ENCODE measurements at regions not wholly inside any gene's neighbourhood (a gene's known extent, or its start where the extent isn't known, plus 50 kb on each side); places are given as distances from the start of the nearest gene placed in this dataset.
A peak's percentile ranks its signal among the peaks of the same experiment; 100 is the strongest.

- DNase-seq: no peak
Measured at GRCh38 chr2:43171789-43172188, 54.6 kb downstream of the ZFP36L2 start.

GRCh38 chr2:43170405-43171105, 55.9 kb downstream of the ZFP36L2 start:
- DNase-seq: no peak

- peak; percentile 59 to 64 for DNase-seq
Measured at GRCh38 chr2:43169987-43170386, 56.4 kb downstream of the ZFP36L2 start.

GRCh38 chr2:43169099-43169945, 57.1 kb downstream of the ZFP36L2 start:
- no peak for DNase-seq

GRCh38 chr2:43168016-43168369, 58.4 kb downstream of the ZFP36L2 start:
- no peak for DNase-seq

GRCh38 chr2:43165378-43166069, 60.9 kb downstream of the ZFP36L2 start:
- no peak for DNase-seq

GRCh38 chr2:43164686-43165085, 61.7 kb downstream of the ZFP36L2 start:
- DNase-seq: no peak

GRCh38 chr2:43163584-43164270, 62.7 kb downstream of the ZFP36L2 start:
- no peak for DNase-seq

GRCh38 chr2:43162511-43162776, 64.0 kb downstream of the ZFP36L2 start:
- no peak for DNase-seq

- DNase-seq: no peak
Measured at GRCh38 chr2:43161650-43162510, 64.5 kb downstream of the ZFP36L2 start.

- no peak for DNase-seq
Measured at GRCh38 chr2:43160778-43161177, 65.6 kb downstream of the ZFP36L2 start.

- DNase-seq: no peak
Measured at GRCh38 chr2:43159797-43160196, 66.6 kb downstream of the ZFP36L2 start.

- peak; percentile 42 to 48 for DNase-seq
Measured at GRCh38 chr2:43158259-43158880, 68.0 kb downstream of the ZFP36L2 start.

GRCh38 chr2:43157506-43158246, 68.7 kb downstream of the ZFP36L2 start:
- DNase-seq: no peak

- DNase-seq: no peak
Measured at GRCh38 chr2:43155851-43156411, 70.5 kb downstream of the ZFP36L2 start.

GRCh38 chr2:43154685-43155084, 71.7 kb downstream of the ZFP36L2 start:
- no peak for DNase-seq

- no peak for DNase-seq
Measured at GRCh38 chr2:43152741-43153647, 73.4 kb downstream of the ZFP36L2 start.

- DNase-seq: no peak
Measured at GRCh38 chr2:43152186-43152585, 74.2 kb downstream of the ZFP36L2 start.

- no peak for DNase-seq
Measured at GRCh38 chr2:43149482-43150107, 76.8 kb downstream of the ZFP36L2 start.
